Renal cortex interstitium (tissue), 11 donors: ENCODE measurements at regions not wholly inside any gene's neighbourhood (a gene's known extent, or its start where the extent isn't known, plus 50 kb on each side); places are given as distances from the start of the nearest gene placed in this dataset.

ENCODE experiments used
- DNase-seq, 11 donors: peaks; one replicate each; pipeline ENCODE4 v3.0.0-alpha.2; 2013; ENCODE audit warnings: low read depth in 9 of 11, low spot score in 4 of 11; ENCODE audit errors: extremely low read depth in 1 of 11

- no peak for DNase-seq
These were observed 51.2 kb upstream of the PRR20G start for GRCh38 chr3:127339016-127339415.

- DNase-seq, result no peak
These were observed 50.2 kb upstream of the PRR20G start for GRCh38 chr3:127337911-127338531.
